HepG2 (cell line): ENCODE measurements at regions not wholly inside any gene's neighbourhood (a gene's known extent, or its start where the extent isn't known, plus 50 kb on each side); places are given as distances from the start of the nearest gene placed in this dataset.

ENCODE experiments used
- ATAC-seq: fragments of 200-7000 bp; cut with Tn5 transposase; 3 replicates; pipeline ENCODE4 v1.9.1; 2020; ENCODE audit warnings: mild to moderate bottlenecking, moderate library complexity
- BruUV-seq: library from RNA; stranded (reverse); fragments of 400-500 nt; replicated peaks from 2 replicates; lab custom pipeline; 2021; lab: Mats Ljungman, UMichigan
- CTCF ChIA-PET: fragments of 300-600 bp; formaldehyde crosslinking; extraction: SDS; loops from one replicate; lab custom pipeline; 2021; ENCODE audit warnings: low total read pairs, inconsistent platforms, low intra/inter-chr PET ratio; lab: Yijun Ruan, JAX
- POLR2A ChIA-PET: fragments of 350-600 bp; sonication (Branson Sonifier 250); formaldehyde crosslinking; loops from one replicate; lab custom pipeline; 2020; ENCODE audit warnings: antibody characterized with exemption, inconsistent platforms; lab: Yijun Ruan, JAX
- DNase-seq: peaks from one replicate; pipeline ENCODE4 v3.0.0-alpha.2; 2015; ENCODE audit warnings: low spot score
- FAIRE-seq: peaks from 3 replicates; lab custom pipeline; 2011; peaks lifted over from hg19 to GRCh38; lab: Jason Lieb, UNC
- H2AFZ ChIP-seq: one replicate; pipeline ENCODE4 v1.6.1; 2011; ENCODE audit warnings: low read length, inconsistent platforms
- H3K27ac ChIP-seq: fragments of 300-600 bp; 3 replicates; pipeline ENCODE4 v1.8.0; 2011; ENCODE audit warnings: mixed run types, mild to moderate bottlenecking, mixed read lengths, low read length, inconsistent platforms; ENCODE audit not compliant: insufficient read depth; ENCODE audit errors: extremely low read length
- H3K27me3 ChIP-seq, 2 experiments: fragments of 200-600 bp in 1 of 2; 2 replicates in 1 of 2; 3 replicates in 1 of 2; pipeline versions ENCODE4 v1.6.0 to v1.8.0; 2011; ENCODE audit warnings: low read length in 2 of 2, mild to moderate bottlenecking in 2 of 2, moderate library complexity in 2 of 2, inconsistent platforms in 1 of 2; ENCODE audit not compliant: insufficient read depth in 2 of 2, control insufficient read depth in 1 of 2
- H3K36me3 ChIP-seq, 2 experiments: fragments of 200-600 bp in 1 of 2; replicated peaks in 1 of 2; 2 replicates in 1 of 2; 3 replicates in 1 of 2; pipeline versions ENCODE4 v1.5.1 to v1.8.0; 2011; ENCODE audit warnings: low read length in 2 of 2, inconsistent platforms in 1 of 2; ENCODE audit not compliant: insufficient read depth in 2 of 2, control insufficient read depth in 1 of 2
- H3K4me1 ChIP-seq: 2 replicates; pipeline ENCODE4 v1.5.1; 2012; ENCODE audit warnings: low read length, inconsistent platforms; ENCODE audit not compliant: insufficient read depth
- H3K4me2 ChIP-seq: 2 replicates; pipeline ENCODE4 v1.6.0; 2011; ENCODE audit warnings: low read depth, low read length, inconsistent platforms
- H3K4me3 ChIP-seq, 3 experiments: fragments of 200-600 bp in 1 of 3; sonication (generic), shearing (Covaris generic) in 1 of 3; replicated peaks in 1 of 3; 2 replicates each; pipeline ENCODE4 v1.5.1; 2011 to 2016; ENCODE audit warnings: low read length in 3 of 3, inconsistent platforms in 2 of 3, low read depth in 2 of 3, mild to moderate bottlenecking in 2 of 3, control low read depth in 1 of 3, mixed read lengths in 1 of 3; ENCODE audit not compliant: insufficient read depth in 1 of 3
- H3K79me2 ChIP-seq: one replicate; pipeline ENCODE4 v1.6.1; 2011; ENCODE audit warnings: low read length, inconsistent platforms; ENCODE audit not compliant: insufficient read depth
- H3K9ac ChIP-seq: 2 replicates; pipeline ENCODE4 v1.6.0; 2011; ENCODE audit warnings: mild to moderate bottlenecking, low read depth, low read length, inconsistent platforms; ENCODE audit not compliant: insufficient read depth
- H3K9me3 ChIP-seq: 2 replicates; pipeline ENCODE4 v1.5.1; 2012; ENCODE audit warnings: mild to moderate bottlenecking, low read length
- H4K20me1 ChIP-seq: 2 replicates; pipeline ENCODE4 v1.6.0; 2011; ENCODE audit warnings: inconsistent platforms, mild to moderate bottlenecking, low read length, moderate library complexity; ENCODE audit not compliant: insufficient read depth
- ATF1 ChIP-seq: IDR thresholded peaks from 2 replicates; pipeline ENCODE4 v1.6.1; 2016; ENCODE audit warnings: mild to moderate bottlenecking, control low read depth
- BRCA1 ChIP-seq: sonication (generic); formaldehyde crosslinking; IDR thresholded peaks from 2 replicates; pipeline ENCODE4 v1.4.0; 2020; ENCODE audit warnings: missing genetic modification reagents
- DNMT3B ChIP-seq: conservative IDR thresholded peaks from 2 replicates; pipeline ENCODE4 v1.6.1; 2016; ENCODE audit warnings: missing biosample characterization, control low read depth
- GTF3A ChIP-seq: sonication (generic); formaldehyde crosslinking; conservative IDR thresholded peaks from 2 replicates; pipeline ENCODE4 v1.4.0; 2020; ENCODE audit warnings: mild to moderate bottlenecking, missing genetic modification reagents
- HNRNPL ChIP-seq: fragments of 200-400 bp; formaldehyde crosslinking; IDR thresholded peaks from 2 replicates; pipeline ENCODE4 v1.6.1; 2017; ENCODE audit warnings: mild to moderate bottlenecking, low read depth, low read length
- KLF15 ChIP-seq: sonication (generic); formaldehyde crosslinking; IDR thresholded peaks from 2 replicates; pipeline ENCODE4 v1.8.1; 2023; ENCODE audit warnings: borderline replicate concordance, mild to moderate bottlenecking, inconsistent platforms, missing genetic modification reagents, mixed read lengths
- MED1 ChIP-seq: sonication (generic); formaldehyde crosslinking; IDR thresholded peaks from 2 replicates; pipeline ENCODE4 v1.4.0; 2020; ENCODE audit warnings: missing genetic modification reagents
- NFYC ChIP-seq: IDR thresholded peaks from 2 replicates; pipeline ENCODE4 v1.6.1; 2016; ENCODE audit warnings: missing genetic modification reagents, missing compliant biosample characterization
- RBAK ChIP-seq: sonication (generic); formaldehyde crosslinking; IDR thresholded peaks from 2 replicates; pipeline ENCODE4 v1.5.1; 2020; ENCODE audit warnings: mild to moderate bottlenecking, missing genetic modification reagents
- SP1 ChIP-seq, 2 experiments: fragments of 450-650 bp in 1 of 2; sonication (generic) in 1 of 2; formaldehyde crosslinking in 1 of 2; IDR thresholded peaks; 2 replicates each; pipeline versions ENCODE4 v1.4.0 to v1.6.1; 2016 to 2020; ENCODE audit warnings: missing genetic modification reagents in 1 of 2
- ZFYVE20 ChIP-seq: sonication (generic); formaldehyde crosslinking; IDR thresholded peaks from 2 replicates; pipeline ENCODE4 v1.8.0; 2023; ENCODE audit warnings: low read depth, mild to moderate bottlenecking, moderate library complexity, missing genetic modification reagents, borderline replicate concordance
- ZKSCAN5 ChIP-seq: sonication (generic); formaldehyde crosslinking; IDR thresholded peaks from 2 replicates; pipeline ENCODE4 v1.5.1; 2020; ENCODE audit warnings: mild to moderate bottlenecking, missing genetic modification reagents
- ZNF451 ChIP-seq: sonication (generic); formaldehyde crosslinking; IDR thresholded peaks from 2 replicates; pipeline ENCODE4 v1.5.0; 2020; ENCODE audit warnings: mild to moderate bottlenecking, missing genetic modification reagents
- ZNF569 ChIP-seq: sonication (generic); formaldehyde crosslinking; IDR thresholded peaks from 2 replicates; pipeline ENCODE4 v1.5.0; 2020; ENCODE audit warnings: mild to moderate bottlenecking, missing genetic modification reagents, moderate library complexity, borderline replicate concordance
- ZNF605 ChIP-seq: sonication (generic); formaldehyde crosslinking; IDR thresholded peaks from 2 replicates; pipeline ENCODE4 v1.8.0; 2022; ENCODE audit warnings: mild to moderate bottlenecking, missing genetic modification reagents
- ZNF703 ChIP-seq: sonication (generic); formaldehyde crosslinking; IDR thresholded peaks from 2 replicates; pipeline ENCODE4 v1.5.1; 2020; ENCODE audit warnings: missing genetic modification reagents, mild to moderate bottlenecking, moderate library complexity, borderline replicate concordance
- ZNF713 ChIP-seq: sonication (generic); formaldehyde crosslinking; IDR thresholded peaks from 2 replicates; pipeline ENCODE4 v1.4.0; 2020; ENCODE audit warnings: mild to moderate bottlenecking, missing genetic modification reagents
- WGBS: methylation state at CpG from one replicate; pipeline ENCODE4 v1.1.6; 2017; ENCODE audit warnings: low lambda C conversion rate; 5-methylcytosine and 5-hydroxymethylcytosine counted together
- in situ Hi-C: cut with HindIII; loops from 2 replicates; pipeline ENCODE4 v1.10.0; 2017; ENCODE audit warnings: low pct_unique_long_range_greater_than_20kb; ENCODE audit not compliant: extremely low pct_ligation_motif_present
- intact Hi-C: fragments of 100-400 bp; cut with micrococcal nuclease; formaldehyde crosslinking; loops from one replicate; pipeline ENCODE4 v1.10.0; 2022; ENCODE audit not compliant: unreplicated experiment
- TF ChIP-seq, protein P1 (sequence below): sonication (generic); formaldehyde crosslinking; IDR thresholded peaks from 2 replicates; pipeline ENCODE4 v1.8.1; 2023; ENCODE audit warnings: mild to moderate bottlenecking, inconsistent platforms, moderate library complexity, missing genetic modification reagents, borderline replicate concordance
- TF ChIP-seq, protein P2 (sequence below): sonication (generic); formaldehyde crosslinking; IDR thresholded peaks from 2 replicates; pipeline ENCODE4 v1.4.0; 2020; ENCODE audit warnings: missing genetic modification reagents
- TF ChIP-seq, protein P3 (sequence below): sonication (generic); formaldehyde crosslinking; IDR thresholded peaks from 2 replicates; pipeline ENCODE4 v1.5.0; 2020; ENCODE audit warnings: missing genetic modification reagents

DNA sequence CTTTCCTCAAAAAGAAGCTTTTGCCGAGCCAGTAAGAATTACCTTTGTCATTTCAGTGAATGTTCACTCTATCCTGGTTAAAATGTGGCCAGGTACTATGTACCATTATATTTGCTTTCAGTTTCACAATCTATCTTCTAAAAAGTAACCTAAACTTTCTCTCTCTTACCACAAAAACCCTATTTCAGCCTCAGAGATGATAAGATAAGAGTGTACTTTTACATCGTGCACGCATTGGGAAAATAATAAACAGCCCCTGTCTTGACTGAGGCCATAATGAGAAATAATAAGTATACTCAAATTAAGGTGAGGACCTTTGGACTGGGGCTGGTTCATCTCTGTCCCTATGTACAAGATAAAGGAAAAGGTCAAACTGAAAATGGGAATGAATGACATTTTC lies 77.7 kb downstream of the ZNF726 start (continued):
- TF ChIP-seq ZNF451 (CRISPR knock-in tag): no peak
- TF ChIP-seq, protein P1, sequence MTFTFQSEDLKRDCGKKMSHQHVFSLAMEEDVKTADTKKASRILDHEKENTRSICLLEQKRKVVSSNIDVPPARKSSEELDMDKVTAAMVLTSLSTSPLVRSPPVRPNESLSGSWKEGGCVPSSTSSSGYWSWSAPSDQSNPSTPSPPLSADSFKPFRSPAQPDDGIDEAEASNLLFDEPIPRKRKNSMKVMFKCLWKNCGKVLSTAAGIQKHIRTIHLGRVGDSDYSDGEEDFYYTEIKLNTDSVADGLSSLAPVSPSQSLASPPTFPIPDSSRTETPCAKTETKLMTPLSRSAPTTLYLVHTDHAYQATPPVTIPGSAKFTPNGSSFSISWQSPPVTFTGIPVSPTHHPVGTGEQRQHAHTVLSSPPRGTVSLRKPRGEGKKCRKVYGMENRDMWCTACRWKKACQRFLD (CRISPR knock-in tag): no peak

DNA sequence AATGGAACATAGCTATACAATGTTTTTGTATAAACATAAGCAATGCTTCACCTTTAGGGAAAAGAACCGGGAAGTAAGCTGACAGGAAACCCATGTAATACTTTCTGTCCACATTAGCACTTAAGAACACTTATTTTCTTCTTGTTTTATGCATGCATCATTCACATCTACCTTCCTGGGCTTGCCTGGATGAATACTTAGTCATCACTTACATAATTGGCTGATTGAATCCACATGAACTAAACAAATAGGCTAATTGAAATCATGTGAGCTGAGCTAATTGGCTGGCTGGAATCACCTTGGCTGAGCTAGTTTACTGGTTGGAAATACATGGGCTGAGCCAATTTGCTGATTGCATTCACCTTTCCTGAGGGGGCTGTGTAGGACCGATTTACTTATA lies 78.8 kb downstream of the ZNF726 start:
- H3K36me3 ChIP-seq: no peaks in the 10 kb centered on the region
- H3K9ac ChIP-seq: no peak overlapping the region
- no TSS peak for BruUV-seq
- FAIRE-seq: no peak
- WGBS: 3% methylated on average over 2 of the region's 2 CpGs
- H3K4me3 ChIP-seq: no peak overlapping the region
- no peak for ATAC-seq
- H3K27ac ChIP-seq: no peak overlapping the region
- no peak overlapping the region for H2AFZ ChIP-seq
- CTCF ChIA-PET: no interaction called here
- H3K4me1 ChIP-seq: no peaks in the 10 kb centered on the region
- H3K79me2 ChIP-seq: no peaks in the 10 kb centered on the region
- no peak for DNase-seq
- in situ Hi-C loops (no loop called here), intact Hi-C loops (no loop called here)
- peaks cover 80% of the 10 kb centered on the region for H3K9me3 ChIP-seq
- POLR2A ChIA-PET: no interaction called here
- no peaks in the 10 kb centered on the region for H4K20me1 ChIP-seq
- no peak for TF ChIP-seq ATF1
- no peak for TF ChIP-seq ZNF713 (CRISPR knock-in tag)
- TF ChIP-seq, protein P2, sequence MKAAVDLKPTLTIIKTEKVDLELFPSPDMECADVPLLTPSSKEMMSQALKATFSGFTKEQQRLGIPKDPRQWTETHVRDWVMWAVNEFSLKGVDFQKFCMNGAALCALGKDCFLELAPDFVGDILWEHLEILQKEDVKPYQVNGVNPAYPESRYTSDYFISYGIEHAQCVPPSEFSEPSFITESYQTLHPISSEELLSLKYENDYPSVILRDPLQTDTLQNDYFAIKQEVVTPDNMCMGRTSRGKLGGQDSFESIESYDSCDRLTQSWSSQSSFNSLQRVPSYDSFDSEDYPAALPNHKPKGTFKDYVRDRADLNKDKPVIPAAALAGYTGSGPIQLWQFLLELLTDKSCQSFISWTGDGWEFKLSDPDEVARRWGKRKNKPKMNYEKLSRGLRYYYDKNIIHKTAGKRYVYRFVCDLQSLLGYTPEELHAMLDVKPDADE (CRISPR knock-in tag): no peak
- TF ChIP-seq KLF15: no peak
- TF ChIP-seq HNRNPL: no peak
- no peak for TF ChIP-seq RBAK
- no peak for TF ChIP-seq MED1 (CRISPR knock-in tag)
- no peak for TF ChIP-seq NFYC
- no peak for TF ChIP-seq SP1 (IDR thresholded peaks at IDR 0.05)
- TF ChIP-seq SP1 (CRISPR knock-in tag; IDR thresholded peaks at IDR 0.05): no peak
- no peak for TF ChIP-seq ZNF703 (CRISPR knock-in tag)
- no peak for TF ChIP-seq DNMT3B (CRISPR knock-in tag)
- no peak for TF ChIP-seq ZNF569 (CRISPR knock-in tag)
- TF ChIP-seq BRCA1 (CRISPR knock-in tag): no peak
- no peak for TF ChIP-seq ZFYVE20 (CRISPR knock-in tag)
- TF ChIP-seq ZNF605 (CRISPR knock-in tag): no peak
- no peak for TF ChIP-seq GTF3A
- TF ChIP-seq, protein P3, sequence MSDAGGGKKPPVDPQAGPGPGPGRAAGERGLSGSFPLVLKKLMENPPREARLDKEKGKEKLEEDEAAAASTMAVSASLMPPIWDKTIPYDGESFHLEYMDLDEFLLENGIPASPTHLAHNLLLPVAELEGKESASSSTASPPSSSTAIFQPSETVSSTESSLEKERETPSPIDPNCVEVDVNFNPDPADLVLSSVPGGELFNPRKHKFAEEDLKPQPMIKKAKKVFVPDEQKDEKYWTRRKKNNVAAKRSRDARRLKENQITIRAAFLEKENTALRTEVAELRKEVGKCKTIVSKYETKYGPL (CRISPR knock-in tag): no peak
- no peak for TF ChIP-seq ZKSCAN5 (CRISPR knock-in tag)
- H3K27me3 ChIP-seq: no peaks in the 10 kb centered on the region
- H3K4me2 ChIP-seq: no peak overlapping the region
